ENCODE measurements at regions not wholly inside any gene's neighbourhood (a gene's known extent, or its start where the extent isn't known, plus 50 kb on each side); places are given as distances from the start of the nearest gene placed in this dataset.

DNA sequence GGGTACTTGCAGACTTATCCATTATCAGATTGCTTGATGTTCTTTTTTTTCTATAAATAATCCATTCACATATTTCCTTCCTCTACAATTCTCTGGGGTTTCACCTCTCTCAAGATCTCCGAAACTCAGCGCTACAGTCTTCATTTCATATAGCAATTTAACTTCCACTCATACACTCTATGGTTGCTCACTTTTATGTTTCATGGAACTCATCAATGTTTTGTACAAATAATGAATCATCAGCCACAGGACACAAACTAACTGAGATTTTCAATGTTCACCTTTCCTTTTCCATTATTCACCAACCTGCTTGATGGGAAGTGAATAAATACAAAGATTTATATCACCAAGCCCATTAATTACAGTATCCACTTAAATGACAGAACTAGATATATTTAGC is 534.7 kb downstream of the LRFN5 start:
- no peak for DNase-seq (ENCODE audit: low read depth, low spot score)

DNA sequence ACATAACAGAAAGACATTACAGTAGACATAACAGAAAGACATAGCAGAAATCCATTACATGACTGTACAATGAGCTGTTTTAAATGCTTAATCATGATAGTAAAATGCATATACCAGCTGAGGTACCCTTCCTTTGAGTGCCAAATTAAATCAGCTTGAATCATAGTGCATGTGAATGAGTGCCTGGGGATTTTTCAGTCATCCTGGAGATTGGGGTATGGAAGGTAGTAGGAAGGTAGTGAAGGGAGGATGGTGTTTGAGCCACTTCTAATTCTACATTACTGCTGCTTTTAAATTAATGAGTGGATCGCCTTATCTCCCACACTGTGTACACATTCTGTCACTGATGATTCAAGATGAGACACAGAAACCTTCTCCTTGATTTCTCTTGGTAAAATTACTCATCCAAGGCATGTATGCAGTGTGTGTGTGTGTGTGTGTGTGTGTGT is 534.2 kb downstream of the LRFN5 start:
- DNase-seq (ENCODE audit: low read depth, low spot score), result no peak

DNA sequence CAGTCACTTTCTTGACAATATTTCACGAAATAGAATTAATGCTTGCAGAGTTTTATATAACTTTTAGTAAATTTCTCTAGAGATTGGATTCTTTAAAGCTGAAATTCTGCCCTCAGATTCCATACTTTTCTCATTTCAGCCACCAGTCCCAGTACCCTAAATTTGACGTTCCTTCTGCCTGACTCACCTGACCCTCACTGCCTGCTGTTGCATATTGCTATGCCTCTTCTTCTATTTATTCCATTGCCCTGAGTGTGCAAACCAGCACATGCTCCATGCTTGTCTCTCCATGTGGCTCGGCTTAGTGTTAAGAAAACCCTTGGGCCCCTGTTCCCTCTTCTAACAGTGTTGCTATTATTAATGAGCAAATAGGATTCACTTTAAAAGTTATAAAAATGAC is 533.3 kb downstream of the LRFN5 start:
- no peak for DNase-seq (ENCODE audit: low read depth, low spot score)

DNA sequence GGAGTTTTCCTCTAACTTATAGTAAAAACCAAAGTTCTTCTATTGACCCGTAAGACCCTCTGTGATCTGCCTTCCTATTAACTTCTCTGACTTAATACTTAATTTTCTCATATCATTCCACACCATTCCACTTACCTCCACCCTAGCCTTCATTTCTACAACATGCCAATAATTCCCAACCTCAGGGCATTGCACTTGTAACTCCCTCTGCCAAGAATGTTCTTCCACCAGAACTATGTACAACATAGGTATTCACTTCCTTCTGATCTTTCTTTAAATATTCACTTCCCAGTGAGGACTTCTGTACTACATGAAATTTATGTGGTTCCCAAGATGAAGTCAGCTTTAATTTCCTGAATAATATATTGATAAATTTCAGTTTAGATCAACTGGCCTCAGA is 531.7 kb downstream of the LRFN5 start:
- no peak for DNase-seq (ENCODE audit: low read depth, low spot score)

DNA sequence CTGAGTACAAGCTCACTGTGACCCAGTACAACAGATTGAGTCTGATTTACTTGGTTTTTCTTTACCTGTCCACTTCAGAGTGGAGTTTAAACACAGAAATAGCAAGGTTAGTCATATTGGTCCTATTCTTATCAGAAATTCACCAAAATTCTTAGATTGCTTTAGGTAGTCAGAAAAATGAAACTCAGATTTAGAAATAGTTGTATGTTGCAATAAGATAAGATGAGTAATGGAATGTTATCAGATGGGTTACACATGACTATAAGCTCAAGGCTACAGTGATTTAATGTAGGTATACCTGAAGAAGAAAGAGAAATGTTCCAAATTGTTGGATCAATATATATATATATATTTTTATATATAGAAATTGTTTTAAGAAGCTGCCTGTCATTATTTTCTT is 524.1 kb downstream of the LRFN5 start:
- DNase-seq (ENCODE audit: low read depth, low spot score), result no peak

DNA sequence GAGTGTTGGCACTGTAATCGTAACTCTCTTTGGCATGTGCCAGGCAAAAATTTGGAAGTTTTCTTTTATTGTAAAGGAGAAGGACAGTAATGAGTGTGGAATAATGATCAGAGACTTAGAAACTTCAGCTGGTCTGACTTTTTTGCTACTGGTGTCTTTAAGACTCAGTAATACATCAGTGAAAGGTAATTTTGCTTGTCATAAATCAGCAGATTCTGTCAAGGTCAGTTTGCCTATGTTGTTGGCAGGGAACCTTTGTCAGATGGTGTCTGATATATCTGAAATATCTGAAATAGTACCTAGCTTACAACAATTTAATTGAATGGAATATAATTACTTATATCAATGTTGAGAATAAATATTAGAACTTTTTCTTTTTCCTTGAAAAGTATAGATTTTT is 516.9 kb downstream of the LRFN5 start:
- DNase-seq (ENCODE audit: low read depth, low spot score), result no peak

DNA sequence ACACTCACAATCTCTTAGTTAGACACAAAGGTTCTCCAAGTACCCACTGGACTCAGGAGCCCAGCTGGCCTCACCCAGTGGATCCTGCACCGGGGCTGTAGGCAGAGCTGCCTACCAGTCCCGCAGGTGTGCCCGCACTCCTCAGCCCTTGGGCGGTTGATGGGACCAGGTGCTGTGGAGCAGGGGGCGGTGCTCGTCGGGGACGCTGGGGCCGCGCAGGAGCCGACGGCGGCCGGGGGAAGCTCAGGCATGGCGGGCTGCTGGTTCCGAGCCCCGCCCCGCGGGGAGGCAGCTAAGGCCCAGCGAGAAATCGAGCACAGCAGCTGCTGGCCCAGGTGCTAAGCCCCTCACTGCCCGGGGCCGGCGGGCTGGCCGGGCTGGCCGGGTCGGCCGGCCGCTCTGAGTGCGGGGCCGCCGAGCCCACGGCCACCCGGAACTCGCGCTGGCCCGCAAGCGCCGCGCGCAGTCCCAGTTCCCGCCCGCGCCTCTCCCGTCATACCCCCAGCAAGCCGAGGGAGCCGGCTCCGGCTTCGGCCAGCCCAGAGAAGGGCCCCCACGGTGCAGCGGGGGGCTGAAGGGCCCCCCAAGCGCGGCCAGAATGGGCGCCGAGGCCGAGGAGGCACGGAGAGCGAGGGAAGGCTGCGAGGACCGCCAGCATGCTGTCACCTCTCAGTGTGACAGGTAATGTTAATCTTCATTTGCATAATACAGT is 506.8 kb downstream of the LRFN5 start:
- DNase-seq (ENCODE audit: low read depth, low spot score), result no peak

DNA sequence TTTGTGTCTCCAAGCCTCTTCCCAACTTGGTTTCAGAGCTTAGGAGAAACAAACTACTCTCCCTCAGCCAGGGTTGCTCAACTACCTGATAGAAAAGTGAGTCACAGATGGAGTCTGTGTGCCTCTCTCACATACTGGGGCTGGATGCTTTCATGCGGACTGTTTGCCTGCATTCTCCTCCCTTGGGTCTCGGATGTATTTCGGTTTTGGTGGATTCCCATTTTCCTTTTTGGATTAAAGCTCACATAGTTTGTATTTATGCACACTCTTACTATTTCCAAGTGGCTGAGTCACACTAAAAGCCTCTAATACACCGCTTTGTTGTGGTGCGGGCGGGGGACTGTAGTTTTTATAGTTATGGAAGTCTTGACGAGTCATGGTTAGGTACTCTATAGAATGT is 505.4 kb downstream of the LRFN5 start:
- DNase-seq (ENCODE audit: low read depth, low spot score), result no peak

DNA sequence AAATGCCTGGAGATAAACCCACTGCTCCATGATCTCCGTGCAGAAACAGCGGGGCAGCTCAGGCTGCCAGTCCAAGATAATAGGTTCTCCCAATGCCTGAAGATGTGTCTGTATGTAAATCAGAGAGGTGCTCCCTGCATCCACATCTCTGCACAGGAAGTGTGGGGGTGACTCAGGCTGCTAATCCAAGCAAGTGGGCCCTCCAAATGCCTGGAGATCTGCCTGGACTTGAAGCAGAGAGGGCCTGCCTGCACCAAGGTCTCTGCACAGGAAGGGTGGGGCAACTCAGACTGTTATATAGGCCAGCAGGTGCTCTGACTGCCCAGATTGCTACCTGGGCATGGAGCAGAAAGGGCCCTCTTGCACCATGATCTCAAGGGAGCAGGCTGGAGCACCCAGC is 504.7 kb downstream of the LRFN5 start:
- DNase-seq (ENCODE audit: low read depth, low spot score), result no peak

DNA sequence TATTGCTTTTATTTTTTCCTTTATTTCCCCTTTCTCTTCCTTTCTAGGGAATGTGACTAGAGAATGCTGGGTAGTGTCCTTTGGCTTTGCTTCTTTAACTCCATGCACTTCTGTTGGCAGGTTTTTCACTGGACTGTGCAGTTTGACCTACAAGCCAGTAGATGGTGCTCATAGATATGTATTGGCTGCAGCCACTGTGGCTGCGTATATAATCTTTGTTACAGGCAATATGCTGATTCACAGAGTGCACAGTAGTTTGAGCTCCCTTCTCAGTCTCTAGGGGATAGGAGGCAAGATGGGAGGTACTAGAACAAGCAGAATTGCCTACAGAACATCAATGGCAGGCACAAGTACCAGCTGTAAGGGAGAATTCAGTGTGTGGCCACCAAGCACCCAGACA is 503.5 kb downstream of the LRFN5 start:
- peak; percentile 12 for DNase-seq (ENCODE audit: low read depth, low spot score)

DNA sequence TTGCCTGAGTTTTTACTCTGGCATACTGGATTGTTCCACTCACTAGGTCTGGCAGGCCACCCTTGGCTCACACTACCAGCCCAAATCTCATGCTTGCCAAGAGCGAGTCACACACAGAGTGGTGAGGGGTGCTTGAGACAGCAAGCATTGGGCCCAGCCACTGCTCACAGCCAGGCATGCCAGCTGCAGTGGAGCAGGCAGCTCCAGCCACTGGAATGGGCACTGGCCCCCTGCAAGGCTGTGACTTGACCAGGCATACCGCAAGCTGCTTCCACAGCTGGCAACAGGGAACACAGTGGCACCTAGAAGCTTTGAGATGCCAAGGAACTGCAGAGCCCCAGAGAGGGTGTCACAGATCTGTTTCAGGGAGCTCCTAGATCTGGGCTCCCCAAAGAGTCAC is 488.5 kb downstream of the LRFN5 start:
- no peak for DNase-seq (ENCODE audit: low read depth, low spot score)

DNA sequence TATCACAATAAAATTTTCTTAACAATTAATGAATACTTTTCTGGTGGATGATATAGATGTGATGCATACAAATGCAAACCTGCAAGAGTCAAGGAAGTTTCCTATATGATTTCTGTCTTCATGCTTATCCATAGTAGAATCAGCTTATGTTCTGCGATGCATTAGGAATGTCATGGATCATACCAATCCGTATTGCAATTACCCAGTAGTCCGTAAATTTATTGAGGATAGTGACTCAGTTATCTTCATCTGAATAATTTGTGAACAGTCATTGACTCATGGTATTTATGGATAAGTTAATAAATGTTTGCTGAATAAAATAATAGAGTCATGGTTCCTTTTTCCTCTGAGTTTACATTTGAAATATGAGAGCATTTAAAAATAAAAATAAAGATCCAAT is 483.4 kb downstream of the LRFN5 start:
- no peak for DNase-seq (ENCODE audit: low read depth, low spot score)

DNA sequence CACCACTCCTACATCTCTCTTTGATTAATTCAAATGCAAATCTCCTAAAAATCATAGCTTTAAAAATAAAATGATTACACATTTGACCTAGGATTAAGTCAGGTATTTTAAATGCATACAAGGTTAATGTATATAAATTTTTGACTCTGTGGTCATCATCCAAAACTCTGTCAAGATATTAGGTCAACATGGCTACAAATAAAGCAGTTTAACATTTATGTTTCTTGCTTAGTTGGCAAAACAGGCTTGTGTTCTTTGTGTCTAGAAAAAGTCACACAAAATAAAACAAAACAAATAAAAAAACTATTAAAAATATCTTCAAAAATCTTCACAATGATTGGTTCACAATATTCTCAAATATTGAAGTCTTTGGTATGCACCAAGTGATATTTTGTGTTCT is 473.2 kb downstream of the LRFN5 start:
- DNase-seq (ENCODE audit: low read depth, low spot score), result no peak

DNA sequence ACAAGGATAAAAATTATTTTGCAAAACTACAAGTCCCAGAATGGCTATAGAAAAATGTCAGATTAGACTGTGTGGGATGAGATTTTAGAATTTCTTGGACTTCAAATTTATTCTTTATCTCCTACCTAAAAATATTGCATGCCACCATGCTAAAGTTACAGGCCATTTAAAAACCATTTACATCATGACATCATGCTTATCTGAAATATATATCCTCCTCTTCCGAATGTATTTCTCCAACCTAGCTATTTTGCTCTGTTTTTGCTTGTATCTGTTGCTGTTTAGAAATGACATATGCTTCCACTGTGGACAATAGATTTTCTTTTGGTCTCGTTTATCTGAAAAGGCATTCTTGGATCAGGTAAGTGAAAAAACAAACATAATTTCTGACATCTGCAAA is 471.7 kb downstream of the LRFN5 start:
- DNase-seq (ENCODE audit: low read depth, low spot score), result no peak

DNA sequence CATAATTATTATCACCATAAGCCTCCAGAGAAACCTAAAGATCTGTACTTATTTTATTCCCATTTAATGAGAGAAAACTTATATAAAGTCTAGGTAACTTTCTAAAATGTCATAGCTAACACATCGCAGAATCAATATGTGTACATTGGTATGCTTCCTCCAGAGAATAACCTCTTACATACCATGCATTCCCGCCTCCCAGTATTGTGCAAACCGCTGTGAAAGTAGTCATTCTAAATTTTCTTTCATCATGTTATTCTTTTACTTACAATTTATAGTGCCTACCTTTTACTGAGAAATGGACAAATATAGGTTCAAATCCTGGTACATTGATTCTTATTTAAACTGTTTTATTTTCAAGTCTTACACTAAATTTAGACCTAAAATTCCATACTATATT is 463.4 kb downstream of the LRFN5 start:
- DNase-seq (ENCODE audit: low read depth, low spot score), result no peak

DNA sequence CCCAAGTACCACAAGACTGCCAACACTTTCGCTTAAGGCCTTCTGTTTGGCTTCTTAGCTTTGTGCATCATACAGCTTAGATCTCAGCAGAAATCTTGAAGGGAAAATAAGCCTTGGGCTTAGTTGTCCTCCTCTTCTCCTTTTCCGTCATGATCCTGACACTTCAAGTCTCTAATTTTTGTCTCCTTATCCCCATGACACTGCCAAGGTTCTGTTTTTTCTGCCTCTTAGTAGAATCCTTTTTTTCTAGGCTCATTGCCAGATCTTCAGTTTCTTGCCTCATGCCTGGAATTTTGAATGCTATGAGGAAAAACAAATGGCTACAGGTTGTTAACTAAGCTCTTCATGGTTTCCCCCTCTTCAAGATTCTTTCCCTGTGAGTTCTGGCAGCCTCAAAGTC is 450.4 kb downstream of the LRFN5 start:
- DNase-seq (ENCODE audit: low read depth, low spot score), result no peak

DNA sequence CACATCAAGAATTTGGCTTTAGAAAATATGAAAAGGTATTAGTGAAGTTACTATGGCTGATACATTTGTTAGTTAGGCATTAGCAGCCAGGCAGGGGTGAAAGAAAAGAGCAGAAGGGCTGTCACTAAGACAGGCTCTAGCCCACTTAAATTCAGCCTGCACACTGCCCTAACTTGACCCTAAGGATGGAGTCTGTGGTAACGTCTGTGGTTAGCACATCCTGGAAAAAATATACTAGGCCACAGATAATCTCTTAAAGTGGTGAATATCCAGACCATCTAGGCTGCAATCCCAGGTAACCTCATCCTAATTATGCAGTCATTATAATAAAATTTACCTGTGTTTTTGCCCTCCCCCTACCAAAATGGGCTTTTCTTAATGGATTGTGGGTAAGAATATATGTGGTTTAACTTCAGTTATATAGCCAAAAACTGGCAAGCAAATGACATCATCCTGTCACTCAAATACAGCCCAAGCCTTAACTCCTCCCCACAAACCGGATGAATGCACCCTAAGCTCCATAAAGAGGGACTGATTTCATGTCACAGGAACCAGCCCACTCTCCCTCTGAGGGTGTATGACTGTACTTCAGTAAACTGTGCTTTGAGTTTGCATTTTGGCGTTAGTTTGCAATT is 440.9 kb downstream of the LRFN5 start:
- DNase-seq (ENCODE audit: low read depth, low spot score), result no peak

DNA sequence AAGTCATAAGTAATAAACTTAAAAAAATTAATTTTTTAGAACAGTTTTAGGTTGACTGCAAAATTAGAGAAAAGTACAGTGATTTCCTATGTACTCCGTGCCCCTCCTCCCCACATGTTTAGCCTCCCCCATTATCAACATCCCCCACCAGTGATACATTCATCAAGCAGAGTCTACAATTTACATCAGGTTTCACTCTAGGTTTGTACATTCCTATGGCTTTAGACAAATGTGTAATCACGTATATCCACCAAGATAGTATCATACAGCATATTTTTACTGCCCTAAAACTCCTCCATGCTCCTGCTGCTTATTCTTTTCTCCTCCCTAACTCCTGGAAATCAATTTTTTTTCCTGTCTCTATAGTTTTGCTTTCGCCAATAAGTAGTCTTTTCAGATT is 438.7 kb downstream of the LRFN5 start:
- DNase-seq (ENCODE audit: low read depth, low spot score), result no peak

DNA sequence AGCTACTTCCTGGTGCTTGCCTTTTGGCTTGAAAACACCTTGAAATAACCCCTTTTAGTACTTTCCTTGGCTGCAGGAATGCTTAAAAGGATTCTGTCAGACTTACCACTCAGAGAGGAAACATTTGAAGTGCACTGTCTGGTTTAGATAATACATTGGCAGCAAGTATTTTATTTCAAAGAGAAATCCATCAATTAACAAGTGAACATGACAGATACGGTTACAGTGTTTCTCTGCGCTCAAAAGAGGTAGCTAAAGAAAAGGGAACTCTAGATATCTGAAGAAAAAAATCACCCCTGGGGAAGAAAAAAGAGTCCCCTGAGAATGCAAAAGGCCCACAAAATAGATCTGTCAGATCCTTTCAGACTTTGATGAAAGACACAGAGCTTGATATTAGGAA is 421.9 kb downstream of the LRFN5 start:
- no peak for DNase-seq (ENCODE audit: low read depth, low spot score)

DNA sequence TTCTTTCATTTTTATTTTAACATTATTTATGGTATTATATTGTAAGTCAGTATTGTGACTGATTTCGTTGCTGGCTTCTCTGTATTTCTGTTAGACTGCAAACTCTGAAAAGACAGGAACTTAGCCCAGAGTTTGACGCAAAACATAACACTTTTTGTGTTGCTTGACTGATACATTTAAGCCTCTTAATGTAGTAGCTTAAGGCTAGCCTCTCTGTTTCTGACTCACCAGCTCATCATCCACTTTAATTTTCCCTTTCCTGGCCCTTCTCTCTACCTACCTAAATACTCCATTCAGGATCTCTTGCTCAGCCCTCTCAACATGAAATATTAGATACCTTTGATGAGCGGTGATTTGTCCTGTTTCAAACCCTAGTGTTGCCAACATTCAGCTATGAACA is 420.6 kb downstream of the LRFN5 start:
- no peak for DNase-seq (ENCODE audit: low read depth, low spot score)

DNA sequence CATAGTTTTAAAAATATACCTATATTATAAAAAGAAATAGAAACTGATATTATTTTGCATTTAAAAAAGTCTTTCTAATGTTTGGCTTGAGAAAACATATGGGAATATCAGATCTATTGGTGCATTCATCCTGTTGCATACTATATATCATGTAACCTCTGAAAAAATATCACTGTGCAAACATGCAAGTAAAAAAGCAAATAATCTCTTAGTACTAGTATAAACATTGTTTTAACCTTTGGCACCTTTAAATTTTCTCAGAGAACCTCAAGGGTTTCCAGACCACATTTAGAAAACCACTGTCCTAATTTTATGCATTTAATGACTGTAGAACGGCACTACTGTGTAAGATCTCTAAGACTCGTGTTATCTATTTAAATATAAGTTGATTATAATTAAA is 416.8 kb downstream of the LRFN5 start:
- DNase-seq (ENCODE audit: low read depth, low spot score), result no peak

DNA sequence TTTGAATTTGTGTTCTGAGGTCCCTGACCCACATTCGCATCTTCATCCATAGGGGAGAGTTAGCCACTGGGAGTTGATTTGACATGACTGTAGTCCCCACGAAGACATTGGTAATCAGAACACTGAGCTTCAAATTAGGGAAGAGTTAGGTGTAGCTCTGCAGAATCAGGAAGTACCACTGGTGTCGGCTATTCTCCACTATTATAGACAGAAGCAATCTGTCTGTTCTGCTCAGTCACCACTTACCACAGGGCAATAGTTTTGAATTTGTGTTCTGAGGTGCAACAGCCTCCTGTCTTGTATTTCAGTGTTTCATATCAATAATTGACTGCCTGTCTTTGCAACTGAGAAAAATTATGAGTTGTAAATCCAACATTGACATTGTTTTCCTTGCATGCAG is 407.6 kb downstream of the LRFN5 start:
- DNase-seq (ENCODE audit: low read depth, low spot score), result no peak

DNA sequence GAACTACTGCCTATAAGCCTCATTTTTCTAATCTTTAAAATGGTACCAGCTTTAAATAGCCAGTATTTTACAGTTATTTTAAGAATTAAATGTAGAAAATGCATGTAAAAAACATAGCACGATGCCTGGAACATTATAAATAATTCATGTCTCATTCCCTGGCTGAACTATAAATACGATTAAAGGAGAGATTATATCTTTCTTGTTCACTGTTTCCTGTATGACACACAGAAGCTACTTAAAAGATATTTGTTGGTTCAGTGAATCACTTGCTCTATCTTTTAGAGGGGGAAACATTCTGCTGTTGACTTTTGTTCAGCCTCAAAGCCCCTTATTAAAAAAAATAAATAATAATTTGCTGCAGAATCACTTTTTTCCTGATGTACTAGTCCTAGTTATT is 406.9 kb downstream of the LRFN5 start:
- DNase-seq (ENCODE audit: low read depth, low spot score), result no peak

DNA sequence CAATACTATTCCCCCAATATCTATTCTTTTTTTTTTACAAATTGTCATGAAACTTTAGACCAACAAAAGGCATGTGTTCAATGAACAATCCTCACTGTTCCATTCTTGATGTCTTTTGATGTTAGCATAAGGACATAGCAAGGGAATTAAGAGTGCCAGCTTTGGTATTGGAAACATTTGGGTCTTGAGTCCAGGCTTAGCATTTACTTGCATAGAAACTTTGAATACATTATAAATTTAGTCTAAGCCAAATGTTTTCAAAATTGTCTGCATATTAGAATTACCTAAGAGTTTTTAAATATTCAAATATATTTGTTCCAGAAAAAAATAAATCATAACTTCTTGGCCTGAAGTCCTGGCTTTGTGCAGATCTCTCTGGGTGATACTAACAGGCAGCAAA is 406.5 kb downstream of the LRFN5 start:
- no peak for DNase-seq (ENCODE audit: low read depth, low spot score)
